GM12875 (cell line): ENCODE measurements at regions not wholly inside any gene's neighbourhood (a gene's known extent, or its start where the extent isn't known, plus 50 kb on each side); places are given as distances from the start of the nearest gene placed in this dataset.

Source experiments
- H3K4me3 ChIP-seq: one replicate; pipeline ENCODE4 v1.5.1; 2011; ENCODE audit warnings: low read depth, low read length, control low read depth
- TF ChIP-seq, protein P1 (sequence below): IDR thresholded peaks from 2 replicates; pipeline ENCODE4 v1.5.1; 2011; ENCODE audit warnings: low read depth, mild to moderate bottlenecking, control low read depth, inconsistent platforms, low read length, moderate library complexity, borderline replicate concordance; ENCODE audit not compliant: insufficient read depth

DNA sequence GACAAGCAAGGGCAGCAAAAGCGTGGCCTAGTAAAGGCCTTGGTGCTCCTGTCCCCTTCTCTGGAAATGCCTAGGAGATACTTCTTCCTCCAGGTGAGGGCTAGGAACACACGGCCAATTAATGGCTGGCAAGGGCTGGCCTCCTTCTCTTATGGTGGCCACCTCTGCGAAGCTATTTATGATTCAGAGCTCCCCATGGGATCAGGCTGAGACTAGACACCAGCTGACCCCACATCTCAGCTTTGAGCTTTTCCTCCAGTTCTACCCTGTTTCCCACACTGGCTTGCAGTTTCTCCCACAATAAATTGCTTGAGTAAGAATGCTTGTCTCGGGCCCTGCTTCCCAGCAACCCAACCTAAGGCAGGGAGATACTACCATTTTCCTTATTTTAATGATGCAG is 53.7 kb downstream of the CAMK2N1 start:
- TF ChIP-seq, protein P1, sequence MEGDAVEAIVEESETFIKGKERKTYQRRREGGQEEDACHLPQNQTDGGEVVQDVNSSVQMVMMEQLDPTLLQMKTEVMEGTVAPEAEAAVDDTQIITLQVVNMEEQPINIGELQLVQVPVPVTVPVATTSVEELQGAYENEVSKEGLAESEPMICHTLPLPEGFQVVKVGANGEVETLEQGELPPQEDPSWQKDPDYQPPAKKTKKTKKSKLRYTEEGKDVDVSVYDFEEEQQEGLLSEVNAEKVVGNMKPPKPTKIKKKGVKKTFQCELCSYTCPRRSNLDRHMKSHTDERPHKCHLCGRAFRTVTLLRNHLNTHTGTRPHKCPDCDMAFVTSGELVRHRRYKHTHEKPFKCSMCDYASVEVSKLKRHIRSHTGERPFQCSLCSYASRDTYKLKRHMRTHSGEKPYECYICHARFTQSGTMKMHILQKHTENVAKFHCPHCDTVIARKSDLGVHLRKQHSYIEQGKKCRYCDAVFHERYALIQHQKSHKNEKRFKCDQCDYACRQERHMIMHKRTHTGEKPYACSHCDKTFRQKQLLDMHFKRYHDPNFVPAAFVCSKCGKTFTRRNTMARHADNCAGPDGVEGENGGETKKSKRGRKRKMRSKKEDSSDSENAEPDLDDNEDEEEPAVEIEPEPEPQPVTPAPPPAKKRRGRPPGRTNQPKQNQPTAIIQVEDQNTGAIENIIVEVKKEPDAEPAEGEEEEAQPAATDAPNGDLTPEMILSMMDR: no peak
- no peak overlapping the region for H3K4me3 ChIP-seq

- no peak overlapping the region for H3K4me3 ChIP-seq
- TF ChIP-seq, protein P1: no peak
Observed at GRCh38 chr1:20431176-20431460, 54.9 kb downstream of the CAMK2N1 start.

DNA sequence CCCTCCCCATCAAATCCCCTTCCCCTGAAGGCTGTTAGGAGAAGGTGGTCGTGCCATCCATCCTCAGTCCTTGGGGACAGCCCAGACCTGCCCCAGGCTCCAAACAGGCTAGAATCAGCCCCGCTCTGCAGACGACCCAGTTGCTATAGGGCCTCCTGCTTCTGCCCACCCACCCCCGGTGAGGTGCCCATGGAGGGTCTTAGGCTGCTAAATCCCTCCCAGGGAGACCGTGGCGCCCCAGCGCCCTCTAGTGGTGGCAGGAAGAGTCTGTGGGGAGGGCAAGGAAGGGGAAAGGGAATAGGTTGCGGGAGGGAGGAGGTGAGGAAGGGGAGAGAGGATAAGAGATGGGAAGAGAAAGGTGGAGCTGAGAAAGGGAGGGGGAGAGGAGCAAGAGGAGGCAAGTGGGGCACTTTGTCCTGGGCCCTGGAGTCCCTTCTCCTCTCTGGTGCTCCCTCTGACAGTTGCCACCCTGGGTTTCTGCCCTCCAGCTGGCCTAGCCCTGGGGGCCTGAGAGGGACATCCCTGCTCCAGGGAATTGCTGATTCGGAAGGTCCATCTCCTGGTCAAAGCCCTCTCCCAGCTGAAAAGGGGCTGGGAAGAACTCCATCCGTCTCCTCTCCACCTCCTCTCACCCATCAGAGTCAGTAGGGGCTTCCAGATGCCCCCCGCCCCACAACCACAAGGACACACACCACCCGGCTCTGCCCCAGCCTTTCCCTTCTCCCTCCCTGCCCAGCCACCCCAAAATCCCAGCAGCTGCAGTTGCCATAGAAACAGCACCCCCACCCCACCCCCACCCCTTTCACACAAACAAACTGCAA is 55.4 kb downstream of the CAMK2N1 start:
- TF ChIP-seq, protein P1: peak; percentile 80
- no peak overlapping the region for H3K4me3 ChIP-seq

- TF ChIP-seq, protein P1: no peak
- H3K4me3 ChIP-seq: no peak overlapping the region
Observed at GRCh38 chr1:20429296-20429695, 56.7 kb downstream of the CAMK2N1 start.

DNA sequence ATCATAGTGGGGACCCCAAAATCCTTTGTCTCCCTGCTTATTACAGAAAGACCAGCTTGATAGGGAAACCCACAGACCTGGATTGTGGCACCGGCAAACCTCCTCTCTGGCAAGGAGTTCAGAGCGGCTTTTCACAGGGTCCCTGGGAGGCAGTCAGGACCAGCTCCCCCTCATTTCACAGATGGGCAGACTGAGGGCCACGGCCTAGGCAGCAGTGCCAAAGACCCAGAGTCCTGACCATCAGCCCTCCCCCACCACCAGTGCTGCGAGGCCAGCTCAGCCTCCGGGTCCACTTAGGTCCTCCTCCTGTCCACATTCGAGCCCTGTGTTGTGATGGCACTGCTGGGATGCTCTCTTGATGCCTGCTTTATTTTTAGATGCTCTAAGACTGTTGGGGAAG is 57.2 kb downstream of the CAMK2N1 start:
- TF ChIP-seq, protein P1: no peak
- H3K4me3 ChIP-seq: no peak overlapping the region

- H3K4me3 ChIP-seq: no peak overlapping the region
- TF ChIP-seq, protein P1: no peak
Observed at GRCh38 chr1:20426923-20427322, 59.1 kb downstream of the CAMK2N1 start.

DNA sequence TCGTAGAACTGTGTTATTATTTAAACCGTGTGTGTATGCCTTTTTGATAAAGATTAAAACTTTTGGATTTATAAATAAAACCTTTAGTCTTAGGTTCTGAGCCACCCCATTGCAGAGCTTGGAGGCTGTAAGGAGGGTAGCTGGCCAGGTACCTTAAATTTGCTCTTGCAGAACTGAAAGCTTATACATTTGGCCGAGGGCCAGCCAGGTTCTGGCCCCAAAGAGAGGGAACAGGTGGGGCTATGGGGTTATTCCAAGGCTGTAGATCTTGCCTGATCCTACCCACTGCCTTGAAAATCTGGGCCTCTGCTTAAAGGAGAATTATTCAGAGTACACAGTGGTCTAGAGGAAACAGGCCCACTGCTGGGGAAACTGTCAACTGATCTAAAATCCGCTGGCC is 59.6 kb downstream of the CAMK2N1 start:
- no peak overlapping the region for H3K4me3 ChIP-seq
- TF ChIP-seq, protein P1: no peak
